ENCODE measurements at regions not wholly inside any gene's neighbourhood (a gene's known extent, or its start where the extent isn't known, plus 50 kb on each side); places are given as distances from the start of the nearest gene placed in this dataset.

- Histone ChIP-seq H3K79me2 (replicated peaks; ENCODE audit: insufficient read depth, low read length) (no peaks in the 10 kb centered on the region), H3K36me3 (ENCODE audit: insufficient read depth, low read length) (no peaks in the 10 kb centered on the region), H3K27me3 (ENCODE audit: insufficient read depth, low read depth, low read length) (no peaks in the 10 kb centered on the region), H3K9ac (ENCODE audit: low read length) (no peak overlapping the region), H3K4me3 (ENCODE audit: low read length) (no peak overlapping the region), H3F3A (ENCODE audit: insufficient read depth, low read length, poor library complexity, severe bottlenecking) (no peaks in the 10 kb centered on the region), H3K9me3 (ENCODE audit: low read length) (no peaks in the 10 kb centered on the region), H3K27ac (ENCODE audit: low read length) (no peak overlapping the region), H3K9me2 (ENCODE audit: insufficient read depth, low read length) (no peaks in the 10 kb centered on the region), H3K4me2 (ENCODE audit: low read length) (no peak overlapping the region), H2AFZ (ENCODE audit: low read depth, low read length) (no peak overlapping the region), H4K20me1 (ENCODE audit: insufficient read depth) (no peaks in the 10 kb centered on the region)
- TF ChIP-seq MXI1 (conservative IDR thresholded peaks at IDR 0.05; ENCODE audit: poor library complexity, severe bottlenecking): no peak
- no peak for TF ChIP-seq SMC3 (conservative IDR thresholded peaks at IDR 0.05; ENCODE audit: poor library complexity)
- no peak for TF ChIP-seq CTCF (IDR thresholded peaks at IDR 0.05; ENCODE audit: poor library complexity, severe bottlenecking)
- TF ChIP-seq POLR2AphosphoS5 (IDR thresholded peaks at IDR 0.05): no peak
- TF ChIP-seq RAD21 (conservative IDR thresholded peaks at IDR 0.05): no peak
- no peak for TF ChIP-seq EZH2 (IDR thresholded peaks at IDR 0.05; ENCODE audit: borderline replicate concordance, insufficient read depth, low read length, poor library complexity, severe bottlenecking)
- no peak for TF ChIP-seq TAF1 (IDR thresholded peaks at IDR 0.05; ENCODE audit: low read depth)
- no peak for TF ChIP-seq EP300 (conservative IDR thresholded peaks at IDR 0.05; ENCODE audit: poor library complexity, severe bottlenecking)
Measured at GRCh38 chr12:28824849-28825248, 324.2 kb upstream of the FAR2 start.

DNA sequence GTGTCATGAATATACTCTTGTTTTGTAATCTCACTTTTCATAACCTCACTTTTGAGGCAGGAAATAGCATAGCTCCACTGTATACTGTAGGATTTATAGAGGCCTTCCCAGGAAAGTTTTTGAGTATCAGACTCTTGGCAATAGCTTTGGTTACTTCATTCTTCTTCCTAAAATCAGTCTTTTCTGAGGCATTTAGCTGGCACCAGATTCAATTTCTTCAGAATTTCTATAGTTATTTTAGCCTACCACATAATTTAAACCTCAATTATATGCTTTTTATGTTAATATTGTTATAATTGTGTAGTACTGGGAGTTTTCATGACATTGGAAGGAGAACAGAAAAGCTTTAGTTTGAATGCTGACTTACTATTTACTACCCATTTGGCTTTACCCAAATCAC, 322.3 kb upstream of the FAR2 start:
- no peaks in the 10 kb centered on the region for H3K9me2 ChIP-seq (ENCODE audit: insufficient read depth, low read length)
- H3K36me3 ChIP-seq (ENCODE audit: insufficient read depth, low read length): no peaks in the 10 kb centered on the region
- no peak overlapping the region for H2AFZ ChIP-seq (ENCODE audit: low read depth, low read length)
- no peaks in the 10 kb centered on the region for H3K9me3 ChIP-seq (ENCODE audit: low read length)
- no peak overlapping the region for H3K4me3 ChIP-seq (ENCODE audit: low read length)
- TF ChIP-seq SMC3 (conservative IDR thresholded peaks at IDR 0.05; ENCODE audit: poor library complexity) (no peak), TAF1 (IDR thresholded peaks at IDR 0.05; ENCODE audit: low read depth) (no peak), CTCF (IDR thresholded peaks at IDR 0.05; ENCODE audit: poor library complexity, severe bottlenecking) (no peak), RAD21 (conservative IDR thresholded peaks at IDR 0.05) (no peak)
- TF ChIP-seq, protein P1, sequence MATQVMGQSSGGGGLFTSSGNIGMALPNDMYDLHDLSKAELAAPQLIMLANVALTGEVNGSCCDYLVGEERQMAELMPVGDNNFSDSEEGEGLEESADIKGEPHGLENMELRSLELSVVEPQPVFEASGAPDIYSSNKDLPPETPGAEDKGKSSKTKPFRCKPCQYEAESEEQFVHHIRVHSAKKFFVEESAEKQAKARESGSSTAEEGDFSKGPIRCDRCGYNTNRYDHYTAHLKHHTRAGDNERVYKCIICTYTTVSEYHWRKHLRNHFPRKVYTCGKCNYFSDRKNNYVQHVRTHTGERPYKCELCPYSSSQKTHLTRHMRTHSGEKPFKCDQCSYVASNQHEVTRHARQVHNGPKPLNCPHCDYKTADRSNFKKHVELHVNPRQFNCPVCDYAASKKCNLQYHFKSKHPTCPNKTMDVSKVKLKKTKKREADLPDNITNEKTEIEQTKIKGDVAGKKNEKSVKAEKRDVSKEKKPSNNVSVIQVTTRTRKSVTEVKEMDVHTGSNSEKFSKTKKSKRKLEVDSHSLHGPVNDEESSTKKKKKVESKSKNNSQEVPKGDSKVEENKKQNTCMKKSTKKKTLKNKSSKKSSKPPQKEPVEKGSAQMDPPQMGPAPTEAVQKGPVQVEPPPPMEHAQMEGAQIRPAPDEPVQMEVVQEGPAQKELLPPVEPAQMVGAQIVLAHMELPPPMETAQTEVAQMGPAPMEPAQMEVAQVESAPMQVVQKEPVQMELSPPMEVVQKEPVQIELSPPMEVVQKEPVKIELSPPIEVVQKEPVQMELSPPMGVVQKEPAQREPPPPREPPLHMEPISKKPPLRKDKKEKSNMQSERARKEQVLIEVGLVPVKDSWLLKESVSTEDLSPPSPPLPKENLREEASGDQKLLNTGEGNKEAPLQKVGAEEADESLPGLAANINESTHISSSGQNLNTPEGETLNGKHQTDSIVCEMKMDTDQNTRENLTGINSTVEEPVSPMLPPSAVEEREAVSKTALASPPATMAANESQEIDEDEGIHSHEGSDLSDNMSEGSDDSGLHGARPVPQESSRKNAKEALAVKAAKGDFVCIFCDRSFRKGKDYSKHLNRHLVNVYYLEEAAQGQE (IDR thresholded peaks at IDR 0.05; ENCODE audit: borderline replicate concordance): no peak
- H3K27ac ChIP-seq (ENCODE audit: low read length): no peak overlapping the region
- no peaks in the 10 kb centered on the region for H3K79me2 ChIP-seq (replicated peaks; ENCODE audit: insufficient read depth, low read length)
- H3F3A ChIP-seq (ENCODE audit: insufficient read depth, low read length, poor library complexity, severe bottlenecking): no peaks in the 10 kb centered on the region
- no peak overlapping the region for H3K9ac ChIP-seq (ENCODE audit: low read length)
- H3K4me2 ChIP-seq (ENCODE audit: low read length): no peak overlapping the region
- no peaks in the 10 kb centered on the region for H4K20me1 ChIP-seq (ENCODE audit: insufficient read depth)
- no peaks in the 10 kb centered on the region for H3K27me3 ChIP-seq (ENCODE audit: insufficient read depth, low read depth, low read length)
